ENCODE measurements at regions not wholly inside any gene's neighbourhood (a gene's known extent, or its start where the extent isn't known, plus 50 kb on each side); places are given as distances from the start of the nearest gene placed in this dataset.
"Not testable (repeated sequence)": the region's sequence is repeated elsewhere in the genome, so short reads cannot be mapped to it uniquely, and the experiment has no call there.

- 84 to 86% methylated on average over 3 of the region's 4 CpGs for WGBS, 2 experiments (ENCODE audit: insufficient coverage in 2 of 2)
- Histone ChIP-seq H3K27ac (ENCODE audit: low read depth, low read length, severe bottlenecking) (no peak overlapping the region), H3K36me3 (ENCODE audit: control insufficient read depth, insufficient read depth, low read length) (no peaks in the 10 kb centered on the region), H3K4me1 (ENCODE audit: control insufficient read depth, insufficient read depth, low read length, poor library complexity, severe bottlenecking) (no peaks in the 10 kb centered on the region), H3K4me3 (ENCODE audit: extremely low read depth, insufficient read depth, low read length, poor library complexity, severe bottlenecking) (no peak overlapping the region), H3K9me3 (ENCODE audit: control insufficient read depth, low read length) (no peaks in the 10 kb centered on the region)
Measured at GRCh38 chr4:189834616-189835015, 106.1 kb upstream of the FRG1 start.

DNA sequence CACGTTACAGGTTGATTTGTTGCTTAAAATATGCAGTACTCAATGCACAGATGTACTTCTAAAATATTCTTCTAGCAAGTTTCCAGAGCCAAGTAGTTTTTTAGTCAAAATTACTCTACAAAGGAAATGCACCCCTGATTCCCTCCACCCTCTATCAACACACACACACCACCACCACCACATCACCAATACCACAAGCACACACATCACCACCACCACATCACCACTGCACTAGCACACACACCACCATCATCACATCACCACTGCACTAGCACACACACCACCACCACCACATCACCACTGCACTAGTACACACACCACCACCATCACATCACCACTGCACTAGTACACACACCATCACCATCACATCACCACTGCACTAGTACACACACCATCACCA is 105.2 kb upstream of the FRG1 start:
- no peak overlapping the region for H3K27ac ChIP-seq (ENCODE audit: low read depth, low read length, severe bottlenecking)
- no peaks in the 10 kb centered on the region for H3K9me3 ChIP-seq (ENCODE audit: control insufficient read depth, low read length)
- no peak overlapping the region for H3K4me3 ChIP-seq (ENCODE audit: extremely low read depth, insufficient read depth, low read length, poor library complexity, severe bottlenecking)
- no peaks in the 10 kb centered on the region for H3K4me1 ChIP-seq (ENCODE audit: control insufficient read depth, insufficient read depth, low read length, poor library complexity, severe bottlenecking)
- no peaks in the 10 kb centered on the region for H3K36me3 ChIP-seq (ENCODE audit: control insufficient read depth, insufficient read depth, low read length)
- WGBS, 2 experiments (ENCODE audit: insufficient coverage in 2 of 2), result 83% methylated on average over 1 of the region's 1 CpG; no CpG with 5 or more reads in 1 of the 2 experiments

- WGBS, 2 experiments (ENCODE audit: insufficient coverage in 2 of 2), result 57 to 75% methylated on average over 3 to 4 of the region's 5 CpGs
- no peak overlapping the region for H3K27ac ChIP-seq (ENCODE audit: low read depth, low read length, severe bottlenecking)
Measured at GRCh38 chr4:189837471-189837870, 103.2 kb upstream of the FRG1 start.

DNA sequence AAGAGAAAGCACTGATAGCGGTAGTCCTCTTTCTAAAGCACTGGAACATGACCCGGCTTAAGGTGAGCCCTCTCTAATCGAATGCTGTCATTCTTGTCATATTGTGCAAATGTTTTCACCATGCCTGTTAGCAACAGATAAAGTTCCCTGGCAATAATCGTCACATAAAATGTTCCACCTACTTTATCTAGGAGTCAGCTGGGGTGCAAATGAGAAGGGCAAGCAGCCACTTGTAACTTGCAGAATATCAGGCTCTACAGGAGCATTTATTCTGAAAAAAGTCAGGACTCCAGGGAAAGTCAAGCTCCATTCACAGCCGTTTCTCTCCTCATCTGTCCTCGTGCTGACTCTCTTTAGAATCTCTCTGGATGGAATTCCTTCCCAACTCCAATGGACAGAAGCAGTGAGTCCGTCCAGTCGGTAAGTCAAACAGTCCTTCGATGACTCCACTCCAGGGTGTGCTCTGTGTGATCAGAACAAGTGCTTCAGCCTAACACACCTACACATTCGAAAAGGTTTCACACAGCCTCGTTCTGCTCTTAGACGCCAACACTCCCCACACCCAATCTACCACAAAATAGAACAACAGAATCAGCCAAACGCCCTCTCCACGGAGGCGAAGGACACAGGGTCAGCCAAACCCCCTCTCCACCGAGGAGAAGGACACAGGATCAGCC is 101.7 kb upstream of the FRG1 start:
- H3K9me3 ChIP-seq (ENCODE audit: control insufficient read depth, low read length), result no peaks in the 10 kb centered on the region
- no peaks in the 10 kb centered on the region for H3K36me3 ChIP-seq (ENCODE audit: control insufficient read depth, insufficient read depth, low read length)
- no peak overlapping the region for H3K4me3 ChIP-seq (ENCODE audit: extremely low read depth, insufficient read depth, low read length, poor library complexity, severe bottlenecking)
- no peaks in the 10 kb centered on the region for H3K4me1 ChIP-seq (ENCODE audit: control insufficient read depth, insufficient read depth, low read length, poor library complexity, severe bottlenecking)
- no peak overlapping the region for H3K27ac ChIP-seq (ENCODE audit: low read depth, low read length, severe bottlenecking)
- 82 to 90% methylated on average over 10 to 11 of the region's 16 CpGs for WGBS, 2 experiments (ENCODE audit: insufficient coverage in 2 of 2)

More at GRCh38 chr4:189837471-189837870, 103.2 kb upstream of the FRG1 start:
- H3K36me3 ChIP-seq (ENCODE audit: control insufficient read depth, insufficient read depth, low read length), result no peaks in the 10 kb centered on the region
- H3K4me3 ChIP-seq (ENCODE audit: extremely low read depth, insufficient read depth, low read length, poor library complexity, severe bottlenecking), result no peak overlapping the region
- H3K4me1 ChIP-seq (ENCODE audit: control insufficient read depth, insufficient read depth, low read length, poor library complexity, severe bottlenecking), result no peaks in the 10 kb centered on the region
- H3K9me3 ChIP-seq (ENCODE audit: control insufficient read depth, low read length), result no peaks in the 10 kb centered on the region

DNA sequence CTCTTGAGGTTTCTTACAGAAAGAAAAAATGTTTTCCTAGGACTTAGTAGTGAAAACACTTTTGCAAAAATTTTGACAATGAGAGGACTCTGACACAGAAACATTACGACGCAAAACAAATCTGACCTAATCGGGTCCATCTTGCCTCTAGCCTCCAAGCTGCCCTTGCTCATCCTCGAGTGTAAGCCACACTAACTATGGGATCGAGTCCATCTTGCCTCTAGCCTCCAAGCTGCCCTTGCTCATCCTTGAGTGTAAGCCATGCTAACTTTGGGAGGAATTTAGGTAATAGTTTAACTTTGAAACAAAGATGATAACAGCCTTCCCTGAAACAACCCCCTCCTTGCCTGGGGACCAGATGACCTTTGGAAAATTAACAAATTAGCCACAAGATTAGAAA is 100.3 kb upstream of the FRG1 start:
- H3K4me1 ChIP-seq (ENCODE audit: control insufficient read depth, insufficient read depth, low read length, poor library complexity, severe bottlenecking), result no peaks in the 10 kb centered on the region
- H3K9me3 ChIP-seq (ENCODE audit: control insufficient read depth, low read length), result no peaks in the 10 kb centered on the region
- H3K27ac ChIP-seq (ENCODE audit: low read depth, low read length, severe bottlenecking), result no peak overlapping the region
- H3K36me3 ChIP-seq (ENCODE audit: control insufficient read depth, insufficient read depth, low read length), result no peaks in the 10 kb centered on the region
- no peak overlapping the region for H3K4me3 ChIP-seq (ENCODE audit: extremely low read depth, insufficient read depth, low read length, poor library complexity, severe bottlenecking)
- 92 to 98% methylated on average over 2 to 4 of the region's 5 CpGs for WGBS, 2 experiments (ENCODE audit: insufficient coverage in 2 of 2)

GRCh38 chr4:189843413-189844009 is 97.2 kb upstream of the FRG1 start:
- Histone ChIP-seq H3K4me1 (ENCODE audit: control insufficient read depth, insufficient read depth, low read length, poor library complexity, severe bottlenecking) (no peaks in the 10 kb centered on the region), H3K27ac (ENCODE audit: low read depth, low read length, severe bottlenecking) (no peak overlapping the region), H3K4me3 (ENCODE audit: extremely low read depth, insufficient read depth, low read length, poor library complexity, severe bottlenecking) (no peak overlapping the region), H3K36me3 (ENCODE audit: control insufficient read depth, insufficient read depth, low read length) (no peaks in the 10 kb centered on the region), H3K9me3 (ENCODE audit: control insufficient read depth, low read length) (no peaks in the 10 kb centered on the region)
- WGBS, 2 experiments (ENCODE audit: insufficient coverage in 2 of 2), result 84 to 91% methylated on average over 8 to 9 of the region's 10 CpGs

DNA sequence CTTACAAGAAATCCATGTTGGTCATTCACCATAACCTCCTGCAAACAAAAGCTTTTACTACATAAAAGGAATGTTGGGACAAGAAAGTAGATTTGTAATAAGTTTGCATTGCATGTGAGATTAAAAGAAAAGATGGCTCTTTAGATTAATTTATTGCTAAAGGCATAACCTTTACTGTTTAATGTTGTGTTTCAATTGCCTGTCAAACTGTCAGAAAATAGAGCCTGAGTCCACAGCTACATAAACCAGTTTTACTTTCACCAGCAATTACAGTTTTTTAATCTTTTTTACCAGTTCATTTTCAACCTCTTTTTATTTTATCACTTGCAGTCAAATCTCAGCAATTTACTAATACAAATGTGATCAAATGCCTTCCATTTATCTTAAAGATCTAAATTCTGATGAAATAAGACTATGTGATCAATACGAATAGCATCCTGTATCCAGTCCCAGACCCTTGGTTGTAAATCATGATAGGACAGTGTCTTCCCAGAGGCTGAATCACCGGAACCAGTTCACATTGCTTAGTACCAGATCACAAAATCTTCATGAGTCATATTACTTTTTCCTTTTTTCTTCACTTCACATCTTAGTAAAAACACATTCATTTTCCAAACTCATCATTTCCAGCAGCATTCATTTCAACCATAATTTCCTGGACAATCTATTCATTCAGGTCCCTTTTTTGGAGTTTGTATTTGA is 95.4 kb upstream of the FRG1 start:
- H3K9me3 ChIP-seq (ENCODE audit: control insufficient read depth, low read length), result no peaks in the 10 kb centered on the region
- 94 to 100% methylated on average over 1 to 2 of the region's 2 CpGs for WGBS, 2 experiments (ENCODE audit: insufficient coverage in 2 of 2)
- H3K27ac ChIP-seq (ENCODE audit: low read depth, low read length, severe bottlenecking), result no peak overlapping the region
- H3K4me1 ChIP-seq (ENCODE audit: control insufficient read depth, insufficient read depth, low read length, poor library complexity, severe bottlenecking), result no peaks in the 10 kb centered on the region
- H3K4me3 ChIP-seq (ENCODE audit: extremely low read depth, insufficient read depth, low read length, poor library complexity, severe bottlenecking), result no peak overlapping the region
- no peaks in the 10 kb centered on the region for H3K36me3 ChIP-seq (ENCODE audit: control insufficient read depth, insufficient read depth, low read length)

DNA sequence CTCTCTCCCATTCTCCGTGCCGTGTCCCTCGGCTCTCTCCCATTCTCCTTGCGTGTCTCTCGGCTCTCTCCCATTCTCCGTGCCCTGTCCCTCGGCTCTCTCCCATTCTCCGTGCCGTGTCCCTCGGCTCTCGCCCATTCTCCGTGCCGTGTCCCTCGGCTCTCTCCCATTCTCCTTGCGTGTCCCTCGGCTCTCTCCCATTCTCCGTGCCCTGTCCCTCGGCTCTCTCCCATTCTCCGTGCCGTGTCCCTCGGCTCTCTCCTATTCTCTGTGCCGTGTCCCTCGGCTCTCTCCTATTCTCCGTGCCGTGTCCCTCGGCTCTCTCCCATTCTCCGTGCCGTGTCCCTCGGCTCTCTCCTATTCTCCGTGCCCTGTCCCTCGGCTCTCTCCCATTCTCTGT is 94.6 kb upstream of the FRG1 start:
- H3K27ac ChIP-seq (ENCODE audit: low read depth, low read length, severe bottlenecking); H3K9me3 ChIP-seq (ENCODE audit: control insufficient read depth, low read length); H3K4me3 ChIP-seq (ENCODE audit: extremely low read depth, insufficient read depth, low read length, poor library complexity, severe bottlenecking); H3K4me1 ChIP-seq (ENCODE audit: control insufficient read depth, insufficient read depth, low read length, poor library complexity, severe bottlenecking); H3K36me3 ChIP-seq (ENCODE audit: control insufficient read depth, insufficient read depth, low read length): not testable (repeated sequence)
- 91% methylated on average over 19 to 22 of the region's 31 CpGs for WGBS, 2 experiments (ENCODE audit: insufficient coverage in 2 of 2)

DNA sequence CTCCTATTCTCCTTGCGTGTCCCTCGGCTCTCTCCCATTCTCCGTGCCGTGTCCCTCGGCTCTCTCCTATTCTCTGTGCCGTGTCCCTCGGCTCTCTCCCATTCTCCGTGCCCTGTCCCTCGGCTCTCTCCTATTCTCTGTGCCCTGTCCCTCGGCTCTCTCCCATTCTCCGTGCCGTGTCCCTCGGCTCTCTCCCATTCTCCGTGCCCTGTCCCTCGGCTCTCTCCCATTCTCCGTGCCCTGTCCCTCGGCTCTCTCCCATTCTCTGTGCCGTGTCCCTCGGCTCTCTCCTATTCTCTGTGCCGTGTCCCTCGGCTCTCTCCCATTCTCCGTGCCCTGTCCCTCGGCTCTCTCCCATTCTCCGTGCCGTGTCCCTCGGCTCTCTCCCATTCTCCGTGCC is 94.1 kb upstream of the FRG1 start:
- not testable (repeated sequence) for H3K9me3 ChIP-seq (ENCODE audit: control insufficient read depth, low read length); H3K27ac ChIP-seq (ENCODE audit: low read depth, low read length, severe bottlenecking); H3K4me3 ChIP-seq (ENCODE audit: extremely low read depth, insufficient read depth, low read length, poor library complexity, severe bottlenecking); H3K36me3 ChIP-seq (ENCODE audit: control insufficient read depth, insufficient read depth, low read length); H3K4me1 ChIP-seq (ENCODE audit: control insufficient read depth, insufficient read depth, low read length, poor library complexity, severe bottlenecking)
- WGBS, 2 experiments (ENCODE audit: insufficient coverage in 2 of 2), result 93% methylated on average over 9 to 19 of the region's 27 CpGs

GRCh38 chr4:189848672-189849071 is 92.0 kb upstream of the FRG1 start:
- not testable (repeated sequence) for H3K4me1 ChIP-seq (ENCODE audit: control insufficient read depth, insufficient read depth, low read length, poor library complexity, severe bottlenecking); H3K36me3 ChIP-seq (ENCODE audit: control insufficient read depth, insufficient read depth, low read length); H3K4me3 ChIP-seq (ENCODE audit: extremely low read depth, insufficient read depth, low read length, poor library complexity, severe bottlenecking); H3K27ac ChIP-seq (ENCODE audit: low read depth, low read length, severe bottlenecking); H3K9me3 ChIP-seq (ENCODE audit: control insufficient read depth, low read length)
- WGBS, 2 experiments (ENCODE audit: insufficient coverage in 2 of 2), result 37 to 59% methylated on average over 2 to 3 of the region's 3 CpGs
